C4-2B (cell line): ENCODE measurements at regions not wholly inside any gene's neighbourhood (a gene's known extent, or its start where the extent isn't known, plus 50 kb on each side); places are given as distances from the start of the nearest gene placed in this dataset.
"Not testable (repeated sequence)": the region's sequence is repeated elsewhere in the genome, so short reads cannot be mapped to it uniquely, and the experiment has no call there.

Source experiments
- ZFX ChIP-seq: fragments of 450-650 bp; IDR thresholded peaks from 2 replicates; pipeline ENCODE4 v1.6.1; 2017
- TF ChIP-seq, protein P1 (sequence below): fragments of 450-650 bp; conservative IDR thresholded peaks from 2 replicates; pipeline ENCODE4 v1.5.1; 2017; ENCODE audit warnings: mild to moderate bottlenecking

DNA sequence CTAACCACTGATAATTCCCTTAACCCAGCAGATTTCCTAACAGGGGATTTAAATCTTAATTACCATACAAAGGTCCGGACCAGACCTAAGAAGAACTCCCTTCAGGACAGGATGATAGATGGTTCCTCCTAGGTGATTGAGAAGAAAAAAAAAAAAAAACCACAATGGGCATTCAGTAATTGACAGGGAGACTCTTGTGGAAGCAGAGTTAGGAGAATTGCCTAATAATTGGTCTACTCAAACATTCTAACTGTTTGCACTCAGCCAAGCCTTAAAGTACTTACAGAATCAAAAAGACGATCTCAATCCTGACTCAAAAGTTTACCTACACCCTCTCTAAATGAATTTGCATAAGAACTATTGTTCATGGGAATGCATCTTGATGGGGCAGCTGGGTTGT, 844.7 kb upstream of the ACVR2A start:
- TF ChIP-seq, protein P1, sequence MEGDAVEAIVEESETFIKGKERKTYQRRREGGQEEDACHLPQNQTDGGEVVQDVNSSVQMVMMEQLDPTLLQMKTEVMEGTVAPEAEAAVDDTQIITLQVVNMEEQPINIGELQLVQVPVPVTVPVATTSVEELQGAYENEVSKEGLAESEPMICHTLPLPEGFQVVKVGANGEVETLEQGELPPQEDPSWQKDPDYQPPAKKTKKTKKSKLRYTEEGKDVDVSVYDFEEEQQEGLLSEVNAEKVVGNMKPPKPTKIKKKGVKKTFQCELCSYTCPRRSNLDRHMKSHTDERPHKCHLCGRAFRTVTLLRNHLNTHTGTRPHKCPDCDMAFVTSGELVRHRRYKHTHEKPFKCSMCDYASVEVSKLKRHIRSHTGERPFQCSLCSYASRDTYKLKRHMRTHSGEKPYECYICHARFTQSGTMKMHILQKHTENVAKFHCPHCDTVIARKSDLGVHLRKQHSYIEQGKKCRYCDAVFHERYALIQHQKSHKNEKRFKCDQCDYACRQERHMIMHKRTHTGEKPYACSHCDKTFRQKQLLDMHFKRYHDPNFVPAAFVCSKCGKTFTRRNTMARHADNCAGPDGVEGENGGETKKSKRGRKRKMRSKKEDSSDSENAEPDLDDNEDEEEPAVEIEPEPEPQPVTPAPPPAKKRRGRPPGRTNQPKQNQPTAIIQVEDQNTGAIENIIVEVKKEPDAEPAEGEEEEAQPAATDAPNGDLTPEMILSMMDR, result not testable (repeated sequence)
- TF ChIP-seq ZFX, result not testable (repeated sequence)
